H9 (cell line): ENCODE measurements at regions not wholly inside any gene's neighbourhood (a gene's known extent, or its start where the extent isn't known, plus 50 kb on each side); places are given as distances from the start of the nearest gene placed in this dataset.

Experiments used
- DNase-seq: peaks from one replicate; pipeline ENCODE4 v3.0.0-alpha.2; 2017
- H2AFZ ChIP-seq: one replicate; pipeline ENCODE4 v1.6.1; 2013; ENCODE audit warnings: mild to moderate bottlenecking, low read length, control low read depth, moderate library complexity
- H2AK5ac ChIP-seq: 2 replicates; pipeline ENCODE4 v1.6.1; 2013; ENCODE audit warnings: low read length, control low read depth, mixed read lengths; ENCODE audit not compliant: insufficient read length
- H2BK120ac ChIP-seq: one replicate; pipeline ENCODE4 v1.6.1; 2013; ENCODE audit warnings: low read depth, mild to moderate bottlenecking, low read length, control low read depth, inconsistent platforms; ENCODE audit not compliant: poor library complexity, severe bottlenecking
- H2BK12ac ChIP-seq: 2 replicates; pipeline ENCODE4 v1.6.1; 2013; ENCODE audit warnings: low read length, control low read depth, mixed read lengths, low read depth; ENCODE audit not compliant: insufficient read length
- H2BK15ac ChIP-seq: 2 replicates; pipeline ENCODE4 v1.6.1; 2013; ENCODE audit warnings: low read depth, low read length, control low read depth
- H2BK20ac ChIP-seq: one replicate; pipeline ENCODE4 v1.6.1; 2013; ENCODE audit warnings: low read depth, mild to moderate bottlenecking, low read length, control low read depth, inconsistent platforms; ENCODE audit not compliant: poor library complexity, severe bottlenecking
- H2BK5ac ChIP-seq: 2 replicates; pipeline ENCODE4 v1.6.1; 2013; ENCODE audit warnings: low read length, control low read depth, mixed read lengths; ENCODE audit not compliant: insufficient read length
- H3K14ac ChIP-seq: 2 replicates; pipeline ENCODE4 v1.6.1; 2013; ENCODE audit warnings: low read length, control low read depth; ENCODE audit not compliant: insufficient read depth
- H3K18ac ChIP-seq: 2 replicates; pipeline ENCODE4 v1.6.1; 2013; ENCODE audit warnings: low read depth, mild to moderate bottlenecking, mixed read lengths, low read length, control low read depth; ENCODE audit not compliant: insufficient read length
- H3K23ac ChIP-seq: 2 replicates; pipeline ENCODE4 v1.6.1; 2013; ENCODE audit warnings: low read length, control low read depth, mixed read lengths, low read depth; ENCODE audit not compliant: insufficient read length
- H3K23me2 ChIP-seq: 2 replicates; pipeline ENCODE4 v1.6.1; 2013; ENCODE audit warnings: low read depth, mild to moderate bottlenecking, mixed read lengths, low read length, control low read depth; ENCODE audit not compliant: insufficient read length, poor library complexity, severe bottlenecking
- H3K27ac ChIP-seq: 2 replicates; pipeline ENCODE4 v1.5.1; 2013; ENCODE audit warnings: low read length, control low read depth, mixed read lengths, low read depth; ENCODE audit not compliant: insufficient read length
- H3K27me3 ChIP-seq: 2 replicates; pipeline ENCODE4 v1.6.1; 2013; ENCODE audit warnings: low read length, control low read depth, inconsistent platforms; ENCODE audit not compliant: insufficient read depth
- H3K4ac ChIP-seq: 2 replicates; pipeline ENCODE4 v1.6.1; 2013; ENCODE audit warnings: low read depth, mild to moderate bottlenecking, control low read depth, inconsistent platforms, low read length, moderate library complexity
- H3K4me1 ChIP-seq: 2 replicates; pipeline ENCODE4 v1.6.1; 2013; ENCODE audit warnings: low read length, control low read depth, inconsistent platforms; ENCODE audit not compliant: insufficient read depth
- H3K4me2 ChIP-seq: 2 replicates; pipeline ENCODE4 v1.6.1; 2013; ENCODE audit warnings: low read length, control low read depth, mixed read lengths; ENCODE audit not compliant: insufficient read length, insufficient read depth
- H3K56ac ChIP-seq: 2 replicates; pipeline ENCODE4 v1.6.1; 2013; ENCODE audit warnings: low read depth, mild to moderate bottlenecking, mixed read lengths, low read length, control low read depth; ENCODE audit not compliant: insufficient read length
- H3K79me1 ChIP-seq: 2 replicates; pipeline ENCODE4 v1.6.1; 2013; ENCODE audit warnings: low read depth, mild to moderate bottlenecking, moderate library complexity, low read length, control low read depth, inconsistent platforms; ENCODE audit not compliant: insufficient read depth, poor library complexity, severe bottlenecking
- H3K79me2 ChIP-seq: 2 replicates; pipeline ENCODE4 v1.6.1; 2013; ENCODE audit warnings: low read length, control low read depth, inconsistent platforms; ENCODE audit not compliant: insufficient read depth
- H3K9ac ChIP-seq: 2 replicates; pipeline ENCODE4 v1.6.1; 2013; ENCODE audit warnings: low read length, control low read depth, mixed read lengths; ENCODE audit not compliant: insufficient read length; ENCODE audit errors: extremely low read depth
- H3K9me3 ChIP-seq: one replicate; pipeline ENCODE4 v1.6.1; 2013; ENCODE audit warnings: low read depth, low read length, inconsistent platforms; ENCODE audit not compliant: control insufficient read depth
- H3T11ph ChIP-seq: one replicate; pipeline ENCODE4 v1.6.1; 2013; ENCODE audit warnings: mild to moderate bottlenecking, low read length, control low read depth, inconsistent platforms
- H4K20me1 ChIP-seq: one replicate; pipeline ENCODE4 v1.6.1; 2013; ENCODE audit not compliant: control insufficient read depth, insufficient read length, insufficient read depth
- H4K5ac ChIP-seq: 2 replicates; pipeline ENCODE4 v1.6.1; 2013; ENCODE audit warnings: low read depth, mild to moderate bottlenecking, mixed read lengths, low read length, control low read depth; ENCODE audit not compliant: insufficient read length
- H4K8ac ChIP-seq: replicated peaks from 2 replicates; pipeline ENCODE4 v1.6.1; 2013; ENCODE audit warnings: low read length, control low read depth, mixed read lengths, low read depth; ENCODE audit not compliant: insufficient read length
- H4K91ac ChIP-seq: 2 replicates; pipeline ENCODE4 v1.6.1; 2013; ENCODE audit warnings: low read depth, mild to moderate bottlenecking, moderate library complexity, mixed read lengths, low read length, control low read depth; ENCODE audit not compliant: insufficient read length
- H3K27ac Mint-ChIP-seq, 3 experiments: 2 replicates in 2 of 3; 3 replicates in 1 of 3; pipeline ENCODE4 v1.8.0; 2020 to 2021; ENCODE audit warnings: mixed read lengths in 3 of 3, mild to moderate bottlenecking in 1 of 3, moderate library complexity in 1 of 3
- H3K27me3 Mint-ChIP-seq: 2 replicates; pipeline ENCODE4 v1.8.0; 2021; ENCODE audit warnings: low read depth, mild to moderate bottlenecking, moderate library complexity, mixed read lengths
- H3K36me3 Mint-ChIP-seq, 3 experiments: 2 replicates in 2 of 3; 3 replicates in 1 of 3; pipeline ENCODE4 v1.8.0; 2020 to 2021; ENCODE audit warnings: low read depth in 3 of 3, mixed read lengths in 3 of 3; ENCODE audit not compliant: insufficient read depth in 1 of 3
- H3K4me1 Mint-ChIP-seq, 2 experiments: 2 replicates each; pipeline ENCODE4 v1.8.0; 2020; ENCODE audit warnings: mixed read lengths in 2 of 2
- H3K4me3 Mint-ChIP-seq, 2 experiments: 2 replicates in 1 of 2; 3 replicates in 1 of 2; pipeline ENCODE4 v1.8.0; 2020 to 2021; ENCODE audit warnings: mild to moderate bottlenecking in 2 of 2, mixed read lengths in 2 of 2, moderate library complexity in 1 of 2
- H3K9me3 Mint-ChIP-seq, 2 experiments: 2 replicates in 1 of 2; 3 replicates in 1 of 2; pipeline ENCODE4 v1.8.0; 2020; ENCODE audit warnings: mild to moderate bottlenecking in 2 of 2, mixed read lengths in 2 of 2, moderate library complexity in 1 of 2
- WGBS: extraction: QIAGEN DNeasy Blood & Tissue Kit; methylation state at CpG from one replicate; pipeline ENCODE4 v1.1.7; 2013; ENCODE audit warnings: missing lambda C conversion rate, low lambda C conversion rate, mixed read lengths; ENCODE audit not compliant: insufficient read length; ENCODE audit errors: extremely low coverage; 5-methylcytosine and 5-hydroxymethylcytosine counted together
- TF ChIP-seq, protein P1 (sequence below): fragments of 200-600 bp; sonication (generic); conservative IDR thresholded peaks from 3 replicates; pipeline ENCODE4 v1.8.0; 2021; ENCODE audit warnings: antibody characterized with exemption, mild to moderate bottlenecking

DNA sequence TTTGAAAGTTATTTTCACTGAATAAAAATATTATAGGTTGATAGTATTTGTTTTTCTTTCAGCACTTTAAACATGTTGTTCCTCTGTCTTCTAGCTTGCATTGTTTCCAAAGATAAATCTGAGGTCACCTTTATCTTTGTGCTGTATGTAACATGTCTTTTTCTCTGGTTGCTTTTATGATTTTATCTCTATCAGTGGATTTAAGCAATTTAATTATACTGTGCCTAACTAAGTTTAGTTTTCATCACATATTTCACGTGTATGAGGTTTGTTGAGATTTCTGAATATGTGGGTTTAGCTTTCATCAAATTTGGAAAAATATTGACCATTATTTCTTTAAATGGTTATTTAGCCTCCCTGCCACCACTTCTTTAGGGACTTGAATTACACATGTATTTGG is 214.5 kb downstream of the SNX18 start:
- Histone ChIP-seq H4K91ac (no peak overlapping the region), H2AK5ac (no peak overlapping the region), H3K4me2 (no peak overlapping the region), H2BK120ac (no peak overlapping the region), H3K56ac (no peak overlapping the region), H2AFZ (no peak overlapping the region), H3K14ac (no peak overlapping the region), H3K27me3 (no peaks in the 10 kb centered on the region), H4K8ac (no peak overlapping the region), H2BK5ac (no peak overlapping the region), H3K23ac (no peak overlapping the region), H3K9ac (no peak overlapping the region), H3K79me1 (no peaks in the 10 kb centered on the region), H3K9me3 (no peaks in the 10 kb centered on the region), H3K27ac (no peak overlapping the region), H3K4ac (no peak overlapping the region), H3K4me1 (no peaks in the 10 kb centered on the region), H4K5ac (no peak overlapping the region), H3K23me2 (no peaks in the 10 kb centered on the region), H3K79me2 (no peaks in the 10 kb centered on the region), H3K18ac (no peak overlapping the region), H2BK20ac (no peak overlapping the region), H4K20me1 (no peaks in the 10 kb centered on the region), H2BK15ac (no peak overlapping the region), H2BK12ac (no peak overlapping the region), H3T11ph (no peak overlapping the region)
- TF ChIP-seq, protein P1, sequence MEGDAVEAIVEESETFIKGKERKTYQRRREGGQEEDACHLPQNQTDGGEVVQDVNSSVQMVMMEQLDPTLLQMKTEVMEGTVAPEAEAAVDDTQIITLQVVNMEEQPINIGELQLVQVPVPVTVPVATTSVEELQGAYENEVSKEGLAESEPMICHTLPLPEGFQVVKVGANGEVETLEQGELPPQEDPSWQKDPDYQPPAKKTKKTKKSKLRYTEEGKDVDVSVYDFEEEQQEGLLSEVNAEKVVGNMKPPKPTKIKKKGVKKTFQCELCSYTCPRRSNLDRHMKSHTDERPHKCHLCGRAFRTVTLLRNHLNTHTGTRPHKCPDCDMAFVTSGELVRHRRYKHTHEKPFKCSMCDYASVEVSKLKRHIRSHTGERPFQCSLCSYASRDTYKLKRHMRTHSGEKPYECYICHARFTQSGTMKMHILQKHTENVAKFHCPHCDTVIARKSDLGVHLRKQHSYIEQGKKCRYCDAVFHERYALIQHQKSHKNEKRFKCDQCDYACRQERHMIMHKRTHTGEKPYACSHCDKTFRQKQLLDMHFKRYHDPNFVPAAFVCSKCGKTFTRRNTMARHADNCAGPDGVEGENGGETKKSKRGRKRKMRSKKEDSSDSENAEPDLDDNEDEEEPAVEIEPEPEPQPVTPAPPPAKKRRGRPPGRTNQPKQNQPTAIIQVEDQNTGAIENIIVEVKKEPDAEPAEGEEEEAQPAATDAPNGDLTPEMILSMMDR = no peak
- Mint-ChIP-seq H3K9me3 (no peaks in the 10 kb centered on the region), H3K4me1 (no peaks in the 10 kb centered on the region), H3K27me3 (no peaks in the 10 kb centered on the region), H3K36me3 (no peaks in the 10 kb centered on the region), H3K27ac (no peak overlapping the region), H3K4me3 (no peak overlapping the region)
- no CpG with 5 or more reads among the region's 1 CpG for WGBS
- DNase-seq = no peak
